IMR-90 (cell line): ENCODE measurements at regions not wholly inside any gene's neighbourhood (a gene's known extent, or its start where the extent isn't known, plus 50 kb on each side); places are given as distances from the start of the nearest gene placed in this dataset.

Experiments used
- BHLHE40 ChIP-seq: fragments of 150-350 bp; IDR thresholded peaks from 2 replicates; pipeline ENCODE4 v1.6.1; 2016; ENCODE audit warnings: mild to moderate bottlenecking, low read depth, low read length
- CHD1 ChIP-seq: IDR thresholded peaks from 2 replicates; pipeline ENCODE4 v1.6.1; 2012; ENCODE audit warnings: low read depth, low read length, improper control_type of control experiment
- MAZ ChIP-seq: IDR thresholded peaks from 2 replicates; pipeline ENCODE4 v1.6.1; 2012; ENCODE audit warnings: low read depth, mild to moderate bottlenecking, low read length, improper control_type of control experiment, moderate library complexity, borderline replicate concordance
- MXI1 ChIP-seq: IDR thresholded peaks from 2 replicates; pipeline ENCODE4 v1.6.1; 2012; ENCODE audit warnings: low read depth, mild to moderate bottlenecking, low read length, moderate library complexity, borderline replicate concordance
- POLR2A ChIP-seq: IDR thresholded peaks from 2 replicates; pipeline ENCODE4 v1.6.1; 2012; ENCODE audit warnings: mild to moderate bottlenecking, low read depth, low read length
- RAD21 ChIP-seq: IDR thresholded peaks from 2 replicates; pipeline ENCODE4 v1.6.1; 2012; ENCODE audit warnings: low read length, improper control_type of control experiment
- RCOR1 ChIP-seq: IDR thresholded peaks from 2 replicates; pipeline ENCODE4 v1.6.1; 2012; ENCODE audit warnings: mild to moderate bottlenecking, low read length, improper control_type of control experiment; ENCODE audit not compliant: insufficient replicate concordance
- RFX5 ChIP-seq: IDR thresholded peaks from 2 replicates; pipeline ENCODE4 v1.8.0; 2012; ENCODE audit warnings: low read depth, mild to moderate bottlenecking, low read length, moderate library complexity
- SMC3 ChIP-seq: fragments of 150-350 bp; IDR thresholded peaks from 2 replicates; pipeline ENCODE4 v1.6.1; 2016; ENCODE audit warnings: low read depth, mild to moderate bottlenecking, antibody characterized with exemption, low read length, moderate library complexity
- TF ChIP-seq, protein P1 (sequence below): conservative IDR thresholded peaks from 2 replicates; pipeline ENCODE4 v1.5.1; 2012; ENCODE audit warnings: mild to moderate bottlenecking, low read depth, low read length, improper control_type of control experiment

DNA sequence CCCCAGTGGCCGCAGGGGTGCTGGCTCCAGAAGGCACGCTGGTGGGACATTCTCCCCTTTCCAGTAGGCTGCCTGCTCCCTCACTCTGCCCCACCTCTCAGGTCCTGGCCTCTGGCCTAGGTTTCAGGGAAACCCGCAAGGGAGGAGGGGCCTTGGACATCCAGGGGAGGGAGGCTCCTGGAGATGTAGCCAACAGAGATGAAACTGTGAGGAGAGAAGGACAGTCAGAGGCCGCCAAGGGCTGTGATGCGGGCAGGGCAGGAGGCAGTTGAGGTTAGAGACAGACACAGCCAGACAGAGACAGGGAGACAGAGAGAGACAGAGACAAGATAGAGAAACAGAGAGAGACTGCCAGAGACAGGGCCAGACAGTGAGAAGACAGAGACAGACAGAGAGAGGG lies 127.7 kb downstream of the UQCRFS1 start:
- no peak for TF ChIP-seq POLR2A
- TF ChIP-seq, protein P1, sequence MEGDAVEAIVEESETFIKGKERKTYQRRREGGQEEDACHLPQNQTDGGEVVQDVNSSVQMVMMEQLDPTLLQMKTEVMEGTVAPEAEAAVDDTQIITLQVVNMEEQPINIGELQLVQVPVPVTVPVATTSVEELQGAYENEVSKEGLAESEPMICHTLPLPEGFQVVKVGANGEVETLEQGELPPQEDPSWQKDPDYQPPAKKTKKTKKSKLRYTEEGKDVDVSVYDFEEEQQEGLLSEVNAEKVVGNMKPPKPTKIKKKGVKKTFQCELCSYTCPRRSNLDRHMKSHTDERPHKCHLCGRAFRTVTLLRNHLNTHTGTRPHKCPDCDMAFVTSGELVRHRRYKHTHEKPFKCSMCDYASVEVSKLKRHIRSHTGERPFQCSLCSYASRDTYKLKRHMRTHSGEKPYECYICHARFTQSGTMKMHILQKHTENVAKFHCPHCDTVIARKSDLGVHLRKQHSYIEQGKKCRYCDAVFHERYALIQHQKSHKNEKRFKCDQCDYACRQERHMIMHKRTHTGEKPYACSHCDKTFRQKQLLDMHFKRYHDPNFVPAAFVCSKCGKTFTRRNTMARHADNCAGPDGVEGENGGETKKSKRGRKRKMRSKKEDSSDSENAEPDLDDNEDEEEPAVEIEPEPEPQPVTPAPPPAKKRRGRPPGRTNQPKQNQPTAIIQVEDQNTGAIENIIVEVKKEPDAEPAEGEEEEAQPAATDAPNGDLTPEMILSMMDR = no peak
- no peak for TF ChIP-seq CHD1
- TF ChIP-seq MAZ = no peak
- TF ChIP-seq RCOR1 = no peak
- no peak for TF ChIP-seq RFX5
- no peak for TF ChIP-seq MXI1
- TF ChIP-seq SMC3 = no peak
- no peak for TF ChIP-seq RAD21
- TF ChIP-seq BHLHE40 = no peak
